AG08396 (cell line): ENCODE measurements at regions not wholly inside any gene's neighbourhood (a gene's known extent, or its start where the extent isn't known, plus 50 kb on each side); places are given as distances from the start of the nearest gene placed in this dataset.
"Not testable (repeated sequence)": the region's sequence is repeated elsewhere in the genome, so short reads cannot be mapped to it uniquely, and the experiment has no call there.

Experiments used
- DNase-seq: peaks from one replicate; pipeline ENCODE4 v3.0.0; 2012; ENCODE audit warnings: low spot score, mixed read lengths

DNA sequence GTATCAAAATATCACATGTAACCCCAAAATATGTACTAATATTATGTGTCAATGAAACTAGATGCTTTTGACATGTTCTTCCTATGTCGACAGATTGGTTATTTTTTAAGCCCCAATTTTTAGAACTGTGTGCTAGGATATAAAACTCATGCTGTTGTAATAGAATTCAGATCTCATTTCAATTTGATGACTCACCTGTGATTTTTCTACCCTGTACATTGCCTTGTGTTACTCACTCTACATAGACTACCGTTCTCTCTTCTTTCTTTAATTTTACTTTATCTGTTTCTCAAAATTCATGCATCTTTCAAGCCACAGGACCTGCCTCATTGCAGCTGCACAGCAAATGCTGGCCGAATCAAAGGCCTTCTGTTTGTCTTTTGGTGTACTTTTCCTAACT, 284.5 kb downstream of the MAT2B start:
- DNase-seq = no peak

DNA sequence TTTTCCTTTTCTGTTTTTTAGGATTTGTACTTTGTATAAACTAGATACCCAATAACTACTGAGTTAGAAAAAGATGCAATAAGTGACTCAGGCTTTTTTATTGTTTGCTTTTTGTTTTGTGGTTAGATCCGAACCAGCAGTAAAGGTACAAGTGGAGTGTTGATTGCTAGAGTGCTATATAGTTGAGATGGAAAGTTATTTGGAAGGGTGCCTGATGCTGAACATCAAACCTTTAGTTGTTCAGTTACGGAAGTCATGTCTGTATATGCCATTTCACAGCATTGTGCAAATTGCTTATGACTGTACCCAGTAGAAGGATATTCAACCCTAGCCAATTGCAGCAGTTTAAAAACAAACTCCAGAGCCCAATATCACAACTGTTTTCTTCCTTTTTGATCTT, 285.1 kb downstream of the MAT2B start:
- DNase-seq = no peak

DNA sequence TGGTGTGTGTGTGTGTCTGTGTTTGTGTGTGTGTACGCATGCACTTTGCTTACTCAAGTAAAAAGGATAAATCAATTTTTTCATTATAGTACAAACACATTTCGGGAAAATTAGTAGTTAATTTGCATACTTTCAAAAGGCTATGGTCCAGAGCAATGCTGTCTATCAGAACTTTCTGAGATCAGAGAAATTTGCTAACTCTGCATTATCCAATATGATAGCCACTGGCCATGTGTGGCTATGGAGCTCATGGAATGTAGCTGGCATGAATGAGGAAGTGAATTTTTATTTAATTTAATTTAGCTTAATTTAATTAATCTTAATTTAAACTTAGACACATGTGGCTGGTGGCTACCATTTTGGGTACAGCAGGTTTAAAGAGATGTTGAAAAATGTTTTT, 289.6 kb downstream of the MAT2B start:
- DNase-seq = no peak

DNA sequence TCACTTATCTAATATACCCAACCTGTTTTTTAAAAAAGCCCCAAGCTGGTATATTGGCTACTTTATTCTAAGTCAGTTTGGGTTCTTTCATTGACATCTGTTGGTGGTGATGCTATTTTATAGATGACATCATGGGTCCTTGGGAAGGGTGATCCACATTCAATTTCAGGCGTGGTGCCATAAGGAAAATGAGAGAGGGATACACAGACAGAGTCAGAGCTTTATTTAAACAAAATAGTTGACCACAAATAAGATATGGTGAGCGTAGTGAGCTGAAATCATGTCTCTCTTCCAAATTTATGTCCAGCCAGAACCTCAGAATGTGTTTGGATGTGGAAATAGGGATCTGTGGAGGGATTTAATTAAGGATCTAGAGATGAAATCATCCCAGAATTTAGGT, 302.4 kb downstream of the MAT2B start:
- DNase-seq = no peak

DNA sequence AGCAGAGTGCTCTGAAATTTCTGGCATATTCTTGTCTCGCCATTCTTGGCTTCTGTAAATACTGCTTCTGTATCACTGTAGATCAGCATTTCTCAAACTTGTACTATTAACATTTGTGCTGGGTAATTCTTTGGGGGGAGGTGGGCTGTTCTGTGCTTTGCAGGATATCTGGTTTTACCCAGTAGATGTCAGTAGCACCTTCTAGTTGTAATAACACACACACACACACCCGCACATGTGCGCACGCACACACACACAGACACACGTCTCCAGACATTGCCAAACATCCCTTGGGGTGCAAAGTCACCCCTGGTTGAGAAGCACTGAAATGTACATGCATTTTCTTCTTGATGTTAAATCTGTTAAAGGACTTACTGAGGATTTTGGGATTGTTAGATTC, 304.1 kb downstream of the MAT2B start:
- DNase-seq = no peak

DNA sequence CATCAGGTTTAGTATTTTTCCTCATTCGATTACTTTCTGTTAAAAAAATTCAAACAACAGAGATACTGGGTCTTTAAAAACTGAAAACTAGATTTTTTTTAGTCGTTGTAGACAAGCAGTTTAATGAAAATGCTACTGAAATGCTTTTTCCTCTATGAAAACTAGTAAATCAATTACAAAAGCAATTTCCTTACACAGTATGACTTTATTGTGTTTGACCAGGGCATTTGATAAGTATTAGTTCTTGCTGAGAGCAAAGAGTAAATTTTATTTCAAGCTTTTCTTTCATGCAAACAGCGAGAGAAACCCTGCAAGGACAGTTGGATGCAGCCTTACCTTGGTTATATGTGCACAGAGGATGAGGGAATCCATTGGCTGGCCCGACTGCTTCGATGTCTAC, 308.5 kb downstream of the MAT2B start:
- no peak for DNase-seq

DNA sequence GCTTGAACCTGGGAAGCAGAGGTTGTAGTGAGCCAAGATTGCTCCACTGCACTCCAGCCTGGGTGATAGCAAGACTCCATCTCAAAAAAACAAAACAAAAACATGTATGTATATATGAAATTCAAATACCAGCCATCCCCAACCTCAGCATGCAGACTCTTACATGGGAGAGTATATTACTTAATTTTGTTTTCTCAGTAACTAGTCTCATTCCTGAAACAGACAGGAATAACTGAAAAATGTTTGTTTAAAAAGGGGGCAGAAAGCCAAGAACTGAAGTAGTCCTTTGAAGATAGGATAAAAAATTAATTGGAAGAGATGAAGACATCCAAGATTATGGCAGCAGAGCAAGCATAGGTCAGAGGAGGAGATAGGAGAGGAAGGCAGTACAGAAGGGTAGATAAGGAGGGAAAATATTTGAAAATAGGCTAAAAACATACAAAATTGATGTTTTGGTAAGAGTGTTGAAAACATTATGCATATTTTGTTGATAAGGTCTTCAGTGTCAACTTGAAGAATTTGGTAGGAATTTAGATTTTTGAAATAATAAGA, 309.9 kb downstream of the MAT2B start:
- no peak for DNase-seq

DNA sequence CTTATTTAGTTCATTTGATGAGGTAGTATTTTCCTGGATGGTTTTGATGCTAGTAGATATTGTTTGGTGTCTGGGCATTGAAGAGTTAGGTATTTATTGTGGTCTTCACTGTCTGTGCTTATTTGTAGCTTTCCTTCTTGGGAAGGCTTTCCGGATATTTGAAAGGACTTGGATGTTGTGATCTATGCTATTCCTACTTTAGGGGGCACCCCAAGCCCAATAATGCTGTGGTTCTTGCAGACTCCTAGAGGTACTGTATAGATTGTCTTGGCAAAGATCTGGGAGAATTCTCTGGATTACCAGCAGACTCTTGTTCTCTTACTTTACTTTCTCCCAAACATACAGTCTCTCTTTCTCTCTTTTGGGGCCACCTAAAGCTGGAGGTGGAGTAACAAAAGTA, 315.7 kb downstream of the MAT2B start:
- DNase-seq = no peak

DNA sequence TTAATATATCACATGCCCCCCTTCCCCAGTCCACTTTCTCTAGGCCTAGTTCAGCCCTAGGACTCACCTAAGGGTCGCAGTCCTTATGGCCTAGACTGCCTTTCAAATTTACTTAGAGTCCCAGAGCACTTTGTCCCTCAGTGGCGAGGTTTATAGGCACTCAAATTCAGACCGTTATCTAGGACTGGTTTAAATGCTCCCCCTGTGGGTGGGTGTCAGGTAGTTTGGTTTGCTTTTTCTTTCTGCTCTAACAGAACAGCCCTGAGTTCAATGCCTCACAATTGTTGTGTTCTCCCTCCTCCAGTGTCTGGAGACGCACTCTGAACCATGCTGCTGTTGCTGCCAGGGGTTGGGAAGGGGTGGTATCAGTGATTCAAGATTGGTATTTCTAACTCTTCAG, 317.1 kb downstream of the MAT2B start:
- no peak for DNase-seq

DNA sequence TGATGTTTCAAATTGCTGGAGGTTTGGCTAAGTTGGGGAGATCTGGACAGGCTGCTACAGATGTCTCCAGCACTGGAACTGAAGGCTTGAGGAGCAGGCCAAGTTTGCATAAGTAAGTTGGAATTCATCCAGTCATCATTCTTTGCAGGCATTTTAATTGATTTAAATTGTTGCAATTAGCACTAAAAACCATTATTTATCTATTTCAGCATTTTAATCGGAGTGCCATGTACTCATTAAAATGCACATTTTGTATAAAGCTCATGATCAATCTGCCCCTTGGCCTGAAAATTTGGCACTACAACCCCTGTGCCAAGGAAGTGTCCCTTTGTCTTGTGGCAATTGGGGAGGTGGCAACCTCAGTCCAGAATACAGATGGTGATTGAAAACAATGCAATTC, 320.2 kb downstream of the MAT2B start:
- DNase-seq = no peak

DNA sequence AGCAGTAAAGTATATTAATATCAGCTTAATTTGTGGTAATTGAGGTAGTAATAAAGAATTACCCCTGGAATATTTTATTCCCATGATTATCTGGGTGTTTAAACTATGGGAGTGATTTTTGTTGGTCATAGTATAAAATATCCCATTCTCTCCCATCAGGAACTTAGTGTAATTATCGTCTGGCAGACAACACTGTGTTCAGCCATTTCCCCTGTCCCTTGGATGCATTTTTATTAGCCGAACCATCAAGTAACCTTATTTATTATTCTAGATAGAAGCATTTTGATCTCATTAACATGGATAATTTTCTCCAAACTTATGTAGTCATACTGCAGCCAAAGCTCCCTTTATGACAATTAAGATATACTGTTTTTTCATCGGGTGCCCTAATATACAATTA, 320.8 kb downstream of the MAT2B start:
- no peak for DNase-seq

DNA sequence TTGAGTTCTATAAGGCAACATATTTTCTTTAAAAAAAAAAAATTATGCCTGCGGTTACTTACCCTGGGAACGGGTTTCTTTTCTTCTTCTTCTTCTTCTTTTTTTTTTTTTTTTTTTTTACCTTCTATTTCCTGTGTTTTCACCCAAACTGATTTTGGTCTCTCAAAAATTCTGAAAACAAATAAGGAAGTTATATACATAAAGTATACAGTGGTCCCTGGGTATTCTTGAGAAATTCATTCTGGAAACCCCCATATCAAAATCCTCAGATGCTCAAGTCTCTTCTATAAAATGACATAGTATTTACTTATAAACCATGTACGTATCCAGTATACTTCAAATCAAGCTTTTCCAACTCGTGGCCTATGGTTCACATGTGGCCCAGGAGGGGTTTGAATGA, 326.7 kb downstream of the MAT2B start:
- DNase-seq = no peak

DNA sequence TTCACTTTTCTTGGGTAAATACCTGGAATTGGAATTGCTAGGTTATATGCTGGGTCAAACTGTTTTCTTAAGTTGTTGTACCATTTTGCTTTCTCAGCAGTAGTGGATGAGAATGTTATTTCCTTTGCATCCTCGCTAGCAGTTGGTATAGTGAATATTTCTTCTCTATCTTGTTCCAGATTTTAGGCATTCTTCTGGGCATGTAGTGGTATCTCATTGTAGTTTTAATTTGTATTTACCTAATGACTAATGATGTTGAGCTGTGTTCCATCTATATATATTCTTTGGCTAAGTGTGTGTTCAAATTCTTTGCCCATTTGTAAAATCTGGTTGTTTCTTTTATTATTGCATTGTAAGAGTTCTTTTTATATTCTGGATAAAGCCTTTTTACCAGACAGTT, 333.3 kb downstream of the MAT2B start:
- DNase-seq = no peak

DNA sequence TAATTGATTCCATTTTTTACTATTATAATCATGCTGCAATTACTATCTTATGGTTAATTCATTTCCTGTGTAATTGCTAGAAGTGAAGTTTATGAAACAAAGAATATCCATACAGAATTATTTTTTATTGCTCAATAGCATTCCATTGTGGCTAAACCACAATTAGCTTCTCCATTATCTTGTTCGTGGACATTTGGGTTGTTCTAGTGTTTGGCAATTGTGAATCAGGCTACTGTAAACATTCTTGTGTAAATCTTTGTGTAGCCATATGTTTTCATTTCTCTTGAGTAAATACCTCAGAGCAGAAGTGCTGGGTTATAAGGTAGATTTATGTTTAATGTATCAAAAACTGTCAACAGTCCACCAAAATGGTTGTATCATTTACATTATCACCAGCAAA, 341.1 kb downstream of the MAT2B start:
- no peak for DNase-seq

DNA sequence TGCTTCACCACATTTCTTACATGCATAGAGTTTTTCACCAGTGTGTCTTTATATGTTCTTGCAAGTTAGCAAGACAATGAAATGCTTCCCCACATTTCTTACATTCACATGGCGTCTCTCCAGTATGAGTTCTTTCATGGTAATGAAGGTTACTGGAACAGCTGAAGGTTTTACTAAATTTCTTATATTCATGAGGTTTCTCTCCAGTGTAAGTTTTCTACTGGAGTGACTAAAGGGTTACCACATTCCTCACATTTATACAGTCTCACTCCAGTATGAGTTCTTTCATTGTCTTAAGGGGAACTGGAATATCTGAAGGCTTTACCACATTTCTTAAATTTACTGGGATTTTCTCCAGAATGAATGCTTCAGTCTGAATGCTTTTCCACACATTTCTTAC, 350.3 kb downstream of the MAT2B start:
- no peak for DNase-seq

DNA sequence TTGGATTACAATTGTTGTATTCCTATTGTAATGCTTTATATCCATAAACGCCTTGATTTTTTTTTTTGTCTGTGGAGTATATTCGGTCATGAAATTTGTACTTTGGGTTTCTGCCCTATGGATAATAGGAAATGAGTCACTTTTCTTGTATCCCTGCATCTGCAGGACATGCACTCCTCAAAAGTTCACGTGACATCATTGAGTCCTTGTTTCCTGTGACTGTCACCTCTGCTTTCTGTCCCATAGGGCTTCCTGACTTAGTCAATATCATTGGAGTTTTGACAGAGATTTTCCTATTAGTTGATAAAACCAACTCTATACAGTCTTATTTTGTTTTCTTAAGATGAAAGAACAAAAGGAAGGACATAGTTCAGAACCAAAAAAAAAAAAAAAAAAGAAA, 356.3 kb downstream of the MAT2B start:
- DNase-seq = no peak

DNA sequence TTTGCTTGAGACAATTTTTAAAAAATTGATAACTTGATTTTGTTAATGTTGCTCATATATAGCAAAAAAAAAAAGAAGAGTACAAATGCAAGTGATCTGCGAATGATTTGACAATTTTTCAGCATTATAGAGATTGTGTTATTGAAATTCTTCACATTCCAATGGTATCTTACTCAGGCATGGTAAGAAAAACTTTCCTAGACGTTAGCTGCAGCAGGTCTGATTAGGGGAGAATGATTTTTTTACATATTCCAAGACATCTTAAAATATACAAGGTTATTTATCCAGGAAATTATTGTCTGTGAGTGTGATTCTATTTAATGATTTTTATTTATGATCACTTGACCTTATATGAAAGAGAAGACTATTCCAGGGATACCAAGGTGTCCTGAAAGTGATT, 361.9 kb downstream of the MAT2B start:
- DNase-seq = no peak

DNA sequence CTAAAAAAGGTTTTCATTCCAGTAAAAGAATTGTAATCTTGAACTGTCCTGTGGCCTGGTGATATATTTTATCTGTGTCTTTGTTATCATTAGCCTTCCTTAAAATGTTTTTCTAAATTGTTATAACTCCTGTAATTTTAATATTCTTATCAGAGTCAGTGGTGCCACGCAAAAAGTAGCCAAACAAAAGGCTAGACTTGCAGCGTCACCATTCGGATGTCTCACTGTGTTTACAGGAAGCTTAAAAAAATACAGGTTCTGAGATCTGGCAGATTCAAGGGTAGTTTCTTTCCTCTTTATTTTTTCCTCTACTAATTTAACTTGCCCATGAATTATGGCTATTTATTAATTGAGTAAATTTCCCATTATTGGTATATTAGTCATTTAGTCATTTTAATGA, 362.3 kb downstream of the MAT2B start:
- no peak for DNase-seq

DNA sequence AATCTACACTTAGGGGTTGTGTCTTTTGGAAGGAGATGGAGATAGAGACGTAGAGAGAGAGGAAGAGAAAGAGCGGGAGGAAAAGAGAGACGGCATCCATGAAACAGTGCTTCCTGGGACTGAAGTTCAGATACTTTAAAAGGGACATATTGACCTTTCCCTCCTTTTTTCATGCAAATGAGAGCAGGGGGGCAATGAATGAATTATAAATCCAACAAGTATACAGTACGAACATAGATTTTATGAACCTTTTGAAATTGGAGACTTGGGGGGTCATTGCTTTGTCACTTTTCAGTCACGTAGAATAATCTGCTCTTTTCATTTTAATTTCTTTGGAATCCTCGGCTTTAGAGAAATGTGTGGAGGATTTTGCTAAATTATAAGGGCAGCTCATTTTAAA, 364.2 kb downstream of the MAT2B start:
- DNase-seq = no peak

DNA sequence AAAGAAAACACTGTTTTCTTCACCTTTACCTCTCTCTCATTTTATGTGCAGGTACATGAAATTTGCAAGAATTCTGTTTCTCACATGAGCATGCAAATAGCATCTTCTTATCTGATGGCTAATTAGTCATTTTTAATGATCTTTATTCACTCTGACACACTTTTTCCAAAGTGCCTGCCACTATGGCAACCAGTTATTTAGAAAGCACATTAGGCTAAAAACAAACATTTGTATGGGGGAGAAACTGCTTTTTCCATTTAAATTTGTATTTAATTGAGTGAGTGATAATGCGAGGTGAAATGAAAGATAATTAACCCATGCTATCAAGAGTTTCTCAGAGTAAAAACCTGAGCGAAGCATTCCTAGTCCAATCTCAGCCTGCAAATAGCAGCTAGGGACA, 365.0 kb downstream of the MAT2B start:
- no peak for DNase-seq

DNA sequence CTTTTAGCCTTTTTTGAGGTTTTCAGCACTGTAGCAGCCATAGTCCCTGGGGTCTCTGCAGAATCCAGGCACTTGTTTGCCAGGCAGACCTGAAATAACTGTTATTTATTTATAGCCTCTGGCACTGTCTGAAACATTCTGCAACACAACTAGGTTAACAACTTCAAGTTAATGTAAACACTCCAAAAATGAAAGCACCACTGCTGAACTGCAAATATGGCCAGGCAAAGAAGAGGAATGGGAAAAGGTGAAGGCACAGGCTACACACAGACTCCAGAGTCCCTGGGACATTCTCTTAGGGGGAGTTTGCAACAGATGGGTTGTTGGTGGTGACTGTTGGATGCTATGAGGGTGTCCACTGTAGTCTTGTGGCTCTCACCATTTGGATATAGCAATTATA, 369.0 kb downstream of the MAT2B start:
- no peak for DNase-seq

DNA sequence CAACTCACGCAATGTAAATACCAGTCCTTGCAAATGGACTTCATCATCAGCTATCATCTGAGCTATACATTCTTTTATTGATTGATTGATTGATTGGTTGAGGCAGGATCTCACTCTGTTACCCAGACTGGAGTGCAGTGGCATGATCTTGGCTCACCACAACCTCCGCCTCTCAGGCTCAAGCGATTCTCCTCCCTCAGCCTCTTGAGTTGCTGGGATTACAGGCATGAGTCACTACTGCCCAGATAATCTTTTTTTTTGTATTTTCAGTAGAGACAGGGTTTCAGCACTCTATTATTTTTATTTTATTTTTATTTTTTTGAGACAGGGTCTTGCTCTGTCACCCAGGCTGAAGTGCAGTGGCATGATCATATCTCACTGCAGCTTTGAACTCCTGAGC, 369.5 kb downstream of the MAT2B start:
- DNase-seq = not testable (repeated sequence)

DNA sequence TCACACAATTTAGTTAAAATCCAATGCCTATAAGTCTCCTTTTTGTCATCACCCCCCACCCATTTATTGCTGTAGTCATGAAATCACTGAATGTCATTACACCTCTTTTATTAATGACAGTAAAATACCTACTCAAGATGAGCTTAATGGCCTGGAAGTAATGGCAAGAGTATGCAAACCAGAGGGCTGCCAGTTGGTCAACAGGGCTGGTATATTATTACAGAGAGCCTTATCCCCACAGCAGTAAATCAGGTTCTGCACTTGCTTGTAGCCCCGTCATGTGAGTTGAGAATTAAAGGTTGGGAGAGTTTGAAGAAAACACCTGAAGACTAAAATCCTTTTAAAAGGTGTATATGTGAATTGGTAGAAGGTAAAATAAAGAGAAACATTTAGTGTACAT, 372.4 kb downstream of the MAT2B start:
- no peak for DNase-seq

DNA sequence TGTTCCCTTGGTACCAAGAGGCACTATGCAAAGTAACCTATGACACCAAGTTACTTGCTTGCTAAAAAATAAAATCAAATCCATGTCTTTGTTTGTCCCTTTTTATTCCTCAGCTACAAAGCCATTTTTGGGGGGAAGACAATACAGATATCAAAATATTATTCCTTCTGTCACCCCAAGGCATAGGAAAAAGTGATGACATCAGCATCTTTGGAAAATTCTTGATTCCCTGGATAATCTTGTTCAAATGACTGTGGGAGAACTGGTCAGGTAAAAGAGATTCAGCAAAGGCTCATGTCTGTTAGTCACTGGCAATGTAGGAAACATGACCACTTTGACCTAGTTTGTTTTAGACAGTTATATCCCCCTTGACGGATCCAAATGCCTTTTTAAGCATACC, 373.1 kb downstream of the MAT2B start:
- DNase-seq = no peak

DNA sequence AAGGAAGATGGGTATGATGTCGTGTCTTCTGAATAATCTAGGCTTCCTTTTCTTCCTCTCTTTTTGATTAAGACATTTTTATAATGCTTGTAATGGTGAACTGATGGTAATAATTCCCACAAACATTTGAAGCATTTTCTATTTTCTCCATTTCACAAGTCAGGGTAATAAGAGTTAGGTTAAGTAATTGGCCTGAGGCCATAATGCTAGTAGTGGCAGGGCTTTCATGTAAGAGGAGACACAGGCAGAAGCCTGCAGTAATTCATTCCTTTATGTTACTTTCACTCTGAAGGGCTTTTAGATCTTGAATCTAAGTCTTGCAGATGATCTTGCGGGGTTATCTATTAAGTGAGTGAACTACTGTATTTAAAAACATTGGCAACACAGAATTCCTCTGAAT, 374.9 kb downstream of the MAT2B start:
- no peak for DNase-seq
